Gastrocnemius medialis (tissue), 4 donors: ENCODE measurements at regions not wholly inside any gene's neighbourhood (a gene's known extent, or its start where the extent isn't known, plus 50 kb on each side); places are given as distances from the start of the nearest gene placed in this dataset.

Experiments
- ATAC-seq, 2 donors: fragments of 150-250 bp; one replicate each; pipeline ENCODE4 v1.9.1; 2016
- DNase-seq, 2 donors: peaks; one replicate each; pipeline ENCODE4 v3.0.0-alpha.2; 2019
- H3K27ac ChIP-seq, 4 donors: fragments of 200-600 bp; sonication (generic); 1 replicate in 1 of 4; 2 replicates in 3 of 4; pipeline ENCODE4 v1.5.1; 2016 to 2018; ENCODE audit warnings: mild to moderate bottlenecking in 2 of 4, moderate library complexity in 1 of 4
- H3K27me3 ChIP-seq, 3 donors: fragments of 200-600 bp; sonication (generic) in 2 of 3; 1 replicate in 1 of 3; 2 replicates in 2 of 3; pipeline versions ENCODE4 v1.5.1 to v1.6.0; 2016 to 2019; ENCODE audit warnings: mild to moderate bottlenecking in 1 of 3, moderate library complexity in 1 of 3
- H3K36me3 ChIP-seq, 2 donors: fragments of 200-600 bp; sonication (generic) in 1 of 2; one replicate each; pipeline ENCODE4 v1.5.1; 2017 to 2018
- H3K4me1 ChIP-seq, 2 donors: fragments of 200-600 bp; sonication (generic) in 1 of 2; one replicate each; pipeline ENCODE4 v1.5.1; 2016 to 2017; ENCODE audit warnings: mild to moderate bottlenecking in 2 of 2
- H3K4me3 ChIP-seq, 4 donors: fragments of 200-600 bp; sonication (generic) in 3 of 4; 1 replicate in 1 of 4; 2 replicates in 3 of 4; pipeline ENCODE4 v1.5.1; 2016 to 2019; ENCODE audit warnings: mild to moderate bottlenecking in 2 of 4
- H3K9me3 ChIP-seq, 3 donors: fragments of 200-600 bp; sonication (generic) in 2 of 3; 1 replicate in 1 of 3; 2 replicates in 2 of 3; pipeline ENCODE4 v1.5.1; 2016 to 2019
- CTCF ChIP-seq, 5 experiments: fragments of 450-650 bp in 3 of 5; fragments of 200-600 bp in 2 of 5; sonication (generic) in 2 of 5; IDR thresholded peaks in 4 of 5; conservative IDR thresholded peaks in 1 of 5; 1 replicate in 4 of 5; 2 replicates in 1 of 5; pipeline ENCODE4 v1.5.1; 2016 to 2019; ENCODE audit warnings: antibody characterized with exemption in 5 of 5, mild to moderate bottlenecking in 3 of 5, moderate library complexity in 3 of 5
- POLR2A ChIP-seq, 2 donors: fragments of 450-650 bp; IDR thresholded peaks; one replicate each; pipeline ENCODE4 v1.6.1; 2017; ENCODE audit warnings: antibody characterized with exemption in 2 of 2, mild to moderate bottlenecking in 2 of 2, moderate library complexity in 2 of 2
- in situ Hi-C, 4 donors: fragments of 200-750 bp; cut with MboI; loops; one replicate each; pipeline versions ENCODE4 v1.15.0 to v1.8.0; 2017; ENCODE audit warnings: low sequenced_read_pairs in 4 of 4
- intact Hi-C: fragments of 100-400 bp; cut with DNase I; formaldehyde crosslinking; loops from one replicate; pipeline ENCODE4 v1.15.1; 2023; ENCODE audit warnings: low total_unique reads

DNA sequence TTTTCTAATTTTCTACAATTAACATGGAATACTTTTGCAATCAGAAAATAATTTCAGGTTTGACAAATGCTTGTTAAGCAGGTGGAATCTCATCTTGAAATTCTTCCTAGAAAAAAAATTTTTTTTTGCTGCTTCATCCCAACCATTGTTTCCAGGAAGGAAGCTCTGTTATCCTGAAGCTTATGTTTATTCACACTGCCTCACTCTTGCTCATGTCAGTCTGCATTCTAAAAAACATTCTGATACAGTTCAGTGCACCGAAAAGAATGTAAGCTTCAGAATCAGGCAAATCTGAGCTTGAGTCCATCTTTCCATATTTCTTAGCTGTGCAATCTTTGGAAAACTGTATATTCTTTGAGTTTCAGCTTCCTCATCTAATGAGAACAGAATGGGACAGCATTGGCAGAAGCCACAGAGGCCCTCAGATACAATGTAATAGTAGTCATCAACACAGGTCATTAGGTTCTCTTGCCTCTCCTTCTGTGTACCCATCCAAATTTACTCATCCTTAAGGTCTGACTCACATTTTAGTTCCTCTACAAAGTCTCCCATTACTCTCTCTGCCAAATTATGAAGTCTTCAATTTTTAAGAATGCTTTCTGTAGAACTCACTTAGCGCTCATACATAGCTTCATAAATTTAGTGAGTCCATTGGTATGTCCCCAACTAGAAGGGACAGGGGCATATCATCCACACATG lies 881.8 kb upstream of the NR2F2 start:
- Histone ChIP-seq H3K9me3 (no peaks in the 10 kb centered on the region), H3K36me3 (no peaks in the 10 kb centered on the region), H3K4me1 (no peaks in the 10 kb centered on the region), H3K27ac (no peak overlapping the region), H3K27me3 (no peaks in the 10 kb centered on the region), H3K4me3 (no peak overlapping the region)
- no peak for DNase-seq
- in situ Hi-C loops (no loop called here), intact Hi-C loops (loop anchor here (10.0 kb wide), 1 partner anchor 896 kb away; no protein-coding TSS in a partner anchor)
- no peak for ATAC-seq
- TF ChIP-seq POLR2A (IDR thresholded peaks at IDR 0.05) (no peak), CTCF (IDR thresholded peaks at IDR 0.05 in 4 of 5, conservative IDR thresholded peaks at IDR 0.05 in 1 of 5) (no peak)

- DNase-seq, result no peak
- in situ Hi-C loops, result no loop called here
- Histone ChIP-seq H3K36me3 (no peaks in the 10 kb centered on the region), H3K4me1 (no peaks in the 10 kb centered on the region), H3K4me3 (no peak overlapping the region), H3K9me3 (no peaks in the 10 kb centered on the region), H3K27me3 (no peaks in the 10 kb centered on the region), H3K27ac (no peak overlapping the region)
- intact Hi-C loops, result loop anchor here (10.0 kb wide), 1 partner anchor 896 kb away; no protein-coding TSS in a partner anchor
- no peak for TF ChIP-seq POLR2A (IDR thresholded peaks at IDR 0.05)
- no peak for TF ChIP-seq CTCF (IDR thresholded peaks at IDR 0.05 in 4 of 5, conservative IDR thresholded peaks at IDR 0.05 in 1 of 5)
- no peak for ATAC-seq
Observed at GRCh38 chr15:95449230-95449628, 881.3 kb upstream of the NR2F2 start.

DNA sequence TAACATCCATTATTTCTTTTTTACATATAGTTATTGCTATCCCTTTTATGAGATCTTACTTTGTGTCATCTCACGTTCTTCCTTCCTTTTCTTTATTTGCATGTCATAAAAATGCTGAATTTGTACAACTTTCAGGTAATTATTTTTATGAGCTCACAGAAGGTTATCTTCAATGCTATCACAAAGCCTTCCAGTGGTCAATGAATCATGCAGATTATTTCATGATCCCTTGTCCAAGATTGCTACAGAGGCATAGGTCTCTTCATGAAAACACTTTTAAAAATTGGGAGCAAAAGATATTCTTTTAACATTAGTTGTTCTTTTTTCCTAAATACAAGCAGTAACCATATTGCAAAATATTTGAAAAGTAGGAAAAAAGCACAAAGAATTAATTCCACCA lies 880.1 kb upstream of the NR2F2 start:
- in situ Hi-C loops, result no loop called here
- H3K27me3 ChIP-seq, result no peaks in the 10 kb centered on the region
- no peaks in the 10 kb centered on the region for H3K4me1 ChIP-seq
- H3K4me3 ChIP-seq, result no peak overlapping the region
- intact Hi-C loops, result no loop called here
- ATAC-seq (no peak), DNase-seq (no peak)
- no peak overlapping the region for H3K27ac ChIP-seq
- no peaks in the 10 kb centered on the region for H3K9me3 ChIP-seq
- TF ChIP-seq CTCF (IDR thresholded peaks at IDR 0.05 in 4 of 5, conservative IDR thresholded peaks at IDR 0.05 in 1 of 5), result no peak
- no peak for TF ChIP-seq POLR2A (IDR thresholded peaks at IDR 0.05)
- H3K36me3 ChIP-seq, result no peaks in the 10 kb centered on the region

DNA sequence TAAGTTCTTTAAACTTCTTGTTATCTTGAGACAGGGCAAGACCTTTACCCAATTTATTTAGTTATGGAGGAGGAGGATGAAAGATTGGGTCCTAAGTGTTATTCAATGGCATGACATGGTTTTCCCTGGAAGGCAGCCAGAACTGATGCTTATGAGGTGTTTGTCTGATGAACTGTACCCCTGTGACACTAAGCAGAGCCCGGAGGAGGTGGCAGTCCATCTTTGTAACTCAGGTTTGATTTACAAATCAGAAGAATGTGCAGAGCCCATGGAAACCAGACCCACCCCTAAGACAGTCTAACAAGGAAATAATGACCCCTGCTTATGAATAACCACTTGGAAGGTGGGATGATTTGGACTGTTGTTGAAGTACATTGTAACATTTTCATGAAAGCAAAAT lies 878.6 kb upstream of the NR2F2 start:
- no peak for ATAC-seq
- Histone ChIP-seq H3K36me3 (no peaks in the 10 kb centered on the region), H3K9me3 (no peaks in the 10 kb centered on the region), H3K27ac (no peak overlapping the region), H3K27me3 (no peaks in the 10 kb centered on the region), H3K4me3 (no peak overlapping the region), H3K4me1 (no peaks in the 10 kb centered on the region)
- TF ChIP-seq POLR2A (IDR thresholded peaks at IDR 0.05) (no peak), CTCF (IDR thresholded peaks at IDR 0.05 in 4 of 5, conservative IDR thresholded peaks at IDR 0.05 in 1 of 5) (no peak)
- intact Hi-C loops, result no loop called here
- in situ Hi-C loops, result no loop called here
- DNase-seq, result no peak
